ENCODE measurements at regions not wholly inside any gene's neighbourhood (a gene's known extent, or its start where the extent isn't known, plus 50 kb on each side); places are given as distances from the start of the nearest gene placed in this dataset.

- Histone ChIP-seq H3K36me3 (ENCODE audit: insufficient read depth) (no peaks in the 10 kb centered on the region), H3K27me3 (ENCODE audit: insufficient read depth) (no peaks in the 10 kb centered on the region), H3K4me1 (ENCODE audit: insufficient read depth) (no peaks in the 10 kb centered on the region), H3K27ac (ENCODE audit: low read depth) (no peak overlapping the region), H3K79me2 (replicated peaks; ENCODE audit: insufficient read depth) (no peaks in the 10 kb centered on the region), H2AFZ (no peak overlapping the region), H3F3A (replicated peaks; ENCODE audit: low read depth) (no peaks in the 10 kb centered on the region), H3K4me3 (no peak overlapping the region), H3K4me2 (no peak overlapping the region), H4K20me1 (replicated peaks; ENCODE audit: insufficient read depth) (no peaks in the 10 kb centered on the region), H3K9me2 (ENCODE audit: insufficient read depth) (no peaks in the 10 kb centered on the region)
- H3K9me3 Mint-ChIP-seq, result no peaks in the 10 kb centered on the region; the same call in 2 of the 3 replicates
- peaks cover 8% of the 10 kb centered on the region for H3K27me3 Mint-ChIP-seq (ENCODE audit: insufficient read depth, low read depth, poor library complexity)
- H3K27ac Mint-ChIP-seq, result no peak overlapping the region
- no peak overlapping the region for H3K4me3 Mint-ChIP-seq
- ATAC-seq, result no peak
- no peak for DNase-seq (ENCODE audit: low spot score)
- TF ChIP-seq EZH2 (IDR thresholded peaks at IDR 0.05; ENCODE audit: low read depth, unreplicated experiment), result no peak
- TF ChIP-seq NANOG (IDR thresholded peaks at IDR 0.05; ENCODE audit: borderline replicate concordance), result no peak
- TF ChIP-seq JUNB (IDR thresholded peaks at IDR 0.05; ENCODE audit: unreplicated experiment), result no peak
- TF ChIP-seq POLR2AphosphoS5 (IDR thresholded peaks at IDR 0.05; ENCODE audit: low read depth), result no peak
- TF ChIP-seq, protein P1, sequence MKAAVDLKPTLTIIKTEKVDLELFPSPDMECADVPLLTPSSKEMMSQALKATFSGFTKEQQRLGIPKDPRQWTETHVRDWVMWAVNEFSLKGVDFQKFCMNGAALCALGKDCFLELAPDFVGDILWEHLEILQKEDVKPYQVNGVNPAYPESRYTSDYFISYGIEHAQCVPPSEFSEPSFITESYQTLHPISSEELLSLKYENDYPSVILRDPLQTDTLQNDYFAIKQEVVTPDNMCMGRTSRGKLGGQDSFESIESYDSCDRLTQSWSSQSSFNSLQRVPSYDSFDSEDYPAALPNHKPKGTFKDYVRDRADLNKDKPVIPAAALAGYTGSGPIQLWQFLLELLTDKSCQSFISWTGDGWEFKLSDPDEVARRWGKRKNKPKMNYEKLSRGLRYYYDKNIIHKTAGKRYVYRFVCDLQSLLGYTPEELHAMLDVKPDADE (IDR thresholded peaks at IDR 0.05), result no peak
- TF ChIP-seq ZNF114 (CRISPR knock-in tag; IDR thresholded peaks at IDR 0.05), result no peak
- TF ChIP-seq EZH2phosphoT487 (IDR thresholded peaks at IDR 0.05; ENCODE audit: unreplicated experiment), result no peak
- TF ChIP-seq, protein P2, sequence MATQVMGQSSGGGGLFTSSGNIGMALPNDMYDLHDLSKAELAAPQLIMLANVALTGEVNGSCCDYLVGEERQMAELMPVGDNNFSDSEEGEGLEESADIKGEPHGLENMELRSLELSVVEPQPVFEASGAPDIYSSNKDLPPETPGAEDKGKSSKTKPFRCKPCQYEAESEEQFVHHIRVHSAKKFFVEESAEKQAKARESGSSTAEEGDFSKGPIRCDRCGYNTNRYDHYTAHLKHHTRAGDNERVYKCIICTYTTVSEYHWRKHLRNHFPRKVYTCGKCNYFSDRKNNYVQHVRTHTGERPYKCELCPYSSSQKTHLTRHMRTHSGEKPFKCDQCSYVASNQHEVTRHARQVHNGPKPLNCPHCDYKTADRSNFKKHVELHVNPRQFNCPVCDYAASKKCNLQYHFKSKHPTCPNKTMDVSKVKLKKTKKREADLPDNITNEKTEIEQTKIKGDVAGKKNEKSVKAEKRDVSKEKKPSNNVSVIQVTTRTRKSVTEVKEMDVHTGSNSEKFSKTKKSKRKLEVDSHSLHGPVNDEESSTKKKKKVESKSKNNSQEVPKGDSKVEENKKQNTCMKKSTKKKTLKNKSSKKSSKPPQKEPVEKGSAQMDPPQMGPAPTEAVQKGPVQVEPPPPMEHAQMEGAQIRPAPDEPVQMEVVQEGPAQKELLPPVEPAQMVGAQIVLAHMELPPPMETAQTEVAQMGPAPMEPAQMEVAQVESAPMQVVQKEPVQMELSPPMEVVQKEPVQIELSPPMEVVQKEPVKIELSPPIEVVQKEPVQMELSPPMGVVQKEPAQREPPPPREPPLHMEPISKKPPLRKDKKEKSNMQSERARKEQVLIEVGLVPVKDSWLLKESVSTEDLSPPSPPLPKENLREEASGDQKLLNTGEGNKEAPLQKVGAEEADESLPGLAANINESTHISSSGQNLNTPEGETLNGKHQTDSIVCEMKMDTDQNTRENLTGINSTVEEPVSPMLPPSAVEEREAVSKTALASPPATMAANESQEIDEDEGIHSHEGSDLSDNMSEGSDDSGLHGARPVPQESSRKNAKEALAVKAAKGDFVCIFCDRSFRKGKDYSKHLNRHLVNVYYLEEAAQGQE (IDR thresholded peaks at IDR 0.05; ENCODE audit: unreplicated experiment), result no peak
- no peak for TF ChIP-seq CREB1 (CRISPR knock-in tag; IDR thresholded peaks at IDR 0.05; ENCODE audit: low read depth)
- TF ChIP-seq ZNF331 (CRISPR knock-in tag; IDR thresholded peaks at IDR 0.05; ENCODE audit: low read depth), result no peak
- no peak for TF ChIP-seq ZNF462 (CRISPR knock-in tag; IDR thresholded peaks at IDR 0.05)
- TF ChIP-seq CTCF (conservative IDR thresholded peaks at IDR 0.05; ENCODE audit: low read depth in 2 of 2), result no peak
- TF ChIP-seq STAT1 (IDR thresholded peaks at IDR 0.05; ENCODE audit: unreplicated experiment), result no peak
- H3K4me1 Mint-ChIP-seq, result no peaks in the 10 kb centered on the region
- no peaks in the 10 kb centered on the region for H3K36me3 Mint-ChIP-seq (ENCODE audit: low read depth)
These were observed 391.7 kb upstream of the SHH start for GRCh38 chr7:156203923-156204322.

All from GM23338 (cell line).